Prostate gland (tissue), 2 donors: ENCODE measurements at regions not wholly inside any gene's neighbourhood (a gene's known extent, or its start where the extent isn't known, plus 50 kb on each side); places are given as distances from the start of the nearest gene placed in this dataset.

Source experiments
- DNase-seq: peaks from one replicate; pipeline ENCODE4 v3.0.0-alpha.2; 2019; ENCODE audit warnings: low spot score
- H3K27ac ChIP-seq, 2 donors: fragments of 200-600 bp; sonication (generic); 2 replicates each; pipeline ENCODE4 v1.5.1; 2017 to 2019
- H3K27me3 ChIP-seq: fragments of 200-600 bp; sonication (generic); replicated peaks from 2 replicates; pipeline ENCODE4 v1.5.1; 2019; ENCODE audit not compliant: insufficient read depth
- H3K36me3 ChIP-seq, 2 donors: fragments of 200-600 bp; sonication (generic); 1 replicate in 1 of 2; 2 replicates in 1 of 2; pipeline versions ENCODE4 v1.5.1 to v1.8.1; 2017 to 2019
- H3K4me1 ChIP-seq: fragments of 200-600 bp; sonication (generic); replicated peaks from 2 replicates; pipeline ENCODE4 v1.5.1; 2019
- H3K4me3 ChIP-seq, 2 donors: fragments of 200-600 bp; sonication (generic); 2 replicates each; pipeline ENCODE4 v1.5.1; 2017 to 2019
- H3K9me3 ChIP-seq: fragments of 200-600 bp; sonication (generic); 2 replicates; pipeline ENCODE4 v1.5.1; 2017
- CTCF ChIP-seq, 4 experiments: fragments of 200-600 bp in 2 of 4; fragments of 450-650 bp in 2 of 4; sonication (generic) in 2 of 4; IDR thresholded peaks; 1 replicate in 3 of 4; 2 replicates in 1 of 4; pipeline ENCODE4 v1.5.1; 2016 to 2019; ENCODE audit warnings: antibody characterized with exemption in 4 of 4, mild to moderate bottlenecking in 2 of 4, moderate library complexity in 2 of 4
- POLR2A ChIP-seq: fragments of 450-650 bp; IDR thresholded peaks from one replicate; pipeline ENCODE4 v1.6.1; 2016; ENCODE audit warnings: antibody characterized with exemption, mild to moderate bottlenecking
- POLR2AphosphoS5 ChIP-seq: sonication (generic); formaldehyde crosslinking; IDR thresholded peaks from one replicate; pipeline ENCODE4 v1.6.1; 2017; ENCODE audit warnings: antibody characterized with exemption
- WGBS: methylation state at CpG from one replicate; pipeline ENCODE4 v1.1.5; 2018; 5-methylcytosine and 5-hydroxymethylcytosine counted together
- intact Hi-C: fragments of 100-400 bp; cut with DNase I; formaldehyde crosslinking; loops from one replicate; pipeline ENCODE4 v1.14.2; 2022

- 92% methylated on average over 3 of the region's 3 CpGs for WGBS
Measured at GRCh38 chr3:67870477-67870876, 216.1 kb upstream of the SUCLG2 start.

GRCh38 chr3:67866571-67866970 lies 212.2 kb upstream of the SUCLG2 start:
- WGBS = 94% methylated on average over 6 of the region's 6 CpGs
- no peaks in the 10 kb centered on the region for H3K9me3 ChIP-seq
- intact Hi-C loops = no loop called here
- H3K36me3 ChIP-seq = no peaks in the 10 kb centered on the region
- no peaks in the 10 kb centered on the region for H3K4me1 ChIP-seq
- TF ChIP-seq POLR2AphosphoS5 (no peak), CTCF (IDR thresholded peaks at IDR 0.05) (no peak), POLR2A (no peak)
- DNase-seq = no peak
- H3K4me3 ChIP-seq = no peak overlapping the region
- H3K27me3 ChIP-seq = no peaks in the 10 kb centered on the region
- H3K27ac ChIP-seq = no peak overlapping the region

More at GRCh38 chr3:67870477-67870876, 216.1 kb upstream of the SUCLG2 start:
- intact Hi-C loops = no loop called here
- no peaks in the 10 kb centered on the region for H3K9me3 ChIP-seq
- H3K27me3 ChIP-seq = no peaks in the 10 kb centered on the region
- H3K36me3 ChIP-seq = no peaks in the 10 kb centered on the region
- no peak for DNase-seq
- no peak overlapping the region for H3K27ac ChIP-seq
- no peaks in the 10 kb centered on the region for H3K4me1 ChIP-seq
- no peak overlapping the region for H3K4me3 ChIP-seq
- no peak for TF ChIP-seq POLR2AphosphoS5
- TF ChIP-seq POLR2A = no peak
- TF ChIP-seq CTCF (IDR thresholded peaks at IDR 0.05) = no peak

- intact Hi-C loops = no loop called here
- 55% methylated on average over 2 of the region's 2 CpGs for WGBS
- no peaks in the 10 kb centered on the region for H3K27me3 ChIP-seq
Measured at GRCh38 chr3:67864587-67865183, 210.3 kb upstream of the SUCLG2 start.

GRCh38 chr3:67863869-67864268 lies 209.5 kb upstream of the SUCLG2 start:
- no peak overlapping the region for H3K27ac ChIP-seq
- intact Hi-C loops = no loop called here
- no peak for DNase-seq
- no peaks in the 10 kb centered on the region for H3K36me3 ChIP-seq
- no peak overlapping the region for H3K4me3 ChIP-seq
- WGBS = 67% methylated on average over 4 of the region's 4 CpGs
- H3K27me3 ChIP-seq = no peaks in the 10 kb centered on the region
- TF ChIP-seq CTCF (IDR thresholded peaks at IDR 0.05) (no peak), POLR2AphosphoS5 (no peak), POLR2A (no peak)
- no peaks in the 10 kb centered on the region for H3K4me1 ChIP-seq
- H3K9me3 ChIP-seq = no peaks in the 10 kb centered on the region

More at GRCh38 chr3:67864587-67865183, 210.3 kb upstream of the SUCLG2 start:
- no peak overlapping the region for H3K4me3 ChIP-seq
- no peak overlapping the region for H3K27ac ChIP-seq
- TF ChIP-seq CTCF (IDR thresholded peaks at IDR 0.05) (no peak), POLR2A (no peak), POLR2AphosphoS5 (no peak)
- DNase-seq = no peak
- H3K9me3 ChIP-seq = no peaks in the 10 kb centered on the region
- no peaks in the 10 kb centered on the region for H3K36me3 ChIP-seq
- no peaks in the 10 kb centered on the region for H3K4me1 ChIP-seq

GRCh38 chr3:67860429-67860828 lies 206.0 kb upstream of the SUCLG2 start:
- Histone ChIP-seq H3K36me3 (no peaks in the 10 kb centered on the region), H3K27me3 (no peaks in the 10 kb centered on the region), H3K9me3 (no peaks in the 10 kb centered on the region), H3K4me3 (no peak overlapping the region), H3K4me1 (no peaks in the 10 kb centered on the region), H3K27ac (no peak overlapping the region)
- TF ChIP-seq CTCF (IDR thresholded peaks at IDR 0.05) (no peak), POLR2A (no peak), POLR2AphosphoS5 (no peak)
- DNase-seq = no peak
- 87% methylated on average over 3 of the region's 3 CpGs for WGBS
- intact Hi-C loops = no loop called here
